RWPE2 (cell line): ENCODE measurements at regions not wholly inside any gene's neighbourhood (a gene's known extent, or its start where the extent isn't known, plus 50 kb on each side); places are given as distances from the start of the nearest gene placed in this dataset.

Experiments used
- ATAC-seq: fragments of 200-7000 bp; cut with Tn5 transposase; 3 replicates; pipeline ENCODE4 v1.9.1; 2021; ENCODE audit warnings: low read depth
- DNase-seq: peaks from one replicate; pipeline ENCODE4 v3.0.0-alpha.2; 2020; ENCODE audit warnings: low spot score
- H3K27ac ChIP-seq: fragments of 450-650 bp; 2 replicates; pipeline ENCODE4 v1.5.1; 2017; ENCODE audit warnings: mild to moderate bottlenecking; ENCODE audit not compliant: poor library complexity, severe bottlenecking
- H3K27me3 ChIP-seq: fragments of 250-450 bp; sonication (Bioruptor Pico); 2 replicates; pipeline ENCODE4 v1.5.1; 2021; ENCODE audit warnings: mild to moderate bottlenecking, moderate library complexity; ENCODE audit not compliant: insufficient read depth, poor library complexity, severe bottlenecking
- H3K36me3 ChIP-seq: fragments of 250-450 bp; sonication (Bioruptor Pico); 2 replicates; pipeline ENCODE4 v1.5.1; 2020; ENCODE audit warnings: low read depth, mild to moderate bottlenecking, moderate library complexity
- H3K4me1 ChIP-seq: fragments of 250-450 bp; sonication (Bioruptor Pico); 2 replicates; pipeline ENCODE4 v1.5.1; 2021; ENCODE audit warnings: mild to moderate bottlenecking, moderate library complexity; ENCODE audit not compliant: insufficient read depth, poor library complexity, severe bottlenecking
- H3K4me3 ChIP-seq: fragments of 250-450 bp; sonication (Bioruptor Pico); 2 replicates; pipeline ENCODE4 v1.5.1; 2021; ENCODE audit warnings: mild to moderate bottlenecking, moderate library complexity; ENCODE audit not compliant: severe bottlenecking
- H3K9me3 ChIP-seq: fragments of 250-450 bp; sonication (Bioruptor Pico); 2 replicates; pipeline ENCODE4 v1.5.1; 2021; ENCODE audit warnings: mild to moderate bottlenecking, moderate library complexity; ENCODE audit not compliant: severe bottlenecking
- CTCF ChIP-seq: fragments of 450-650 bp; IDR thresholded peaks from one replicate; pipeline ENCODE4 v1.5.1; 2017; ENCODE audit warnings: mild to moderate bottlenecking, moderate library complexity; ENCODE audit not compliant: poor library complexity, severe bottlenecking

- Histone ChIP-seq H3K36me3 (no peaks in the 10 kb centered on the region), H3K4me1 (no peaks in the 10 kb centered on the region), H3K4me3 (no peak overlapping the region), H3K27ac (no peak overlapping the region), H3K27me3 (no peaks in the 10 kb centered on the region), H3K9me3 (peaks cover 2% of the 10 kb centered on the region)
- ATAC-seq (no peak), DNase-seq (no peak)
- no peak for TF ChIP-seq CTCF
These were observed 136.6 kb upstream of the USP29 start for GRCh38 chr19:56983171-56983570.

- H3K27me3 ChIP-seq = no peaks in the 10 kb centered on the region
- DNase-seq (no peak), ATAC-seq (no peak)
- H3K4me1 ChIP-seq = no peaks in the 10 kb centered on the region
- H3K9me3 ChIP-seq = peaks cover 2% of the 10 kb centered on the region
- no peak for TF ChIP-seq CTCF
- H3K4me3 ChIP-seq = no peak overlapping the region
- no peak overlapping the region for H3K27ac ChIP-seq
- no peaks in the 10 kb centered on the region for H3K36me3 ChIP-seq
These were observed 136.0 kb upstream of the USP29 start for GRCh38 chr19:56983804-56984203.

- DNase-seq (no peak), ATAC-seq (no peak)
- H3K4me1 ChIP-seq = no peaks in the 10 kb centered on the region
- H3K9me3 ChIP-seq = peaks cover 2% of the 10 kb centered on the region
- H3K27me3 ChIP-seq = no peaks in the 10 kb centered on the region
- H3K36me3 ChIP-seq = no peaks in the 10 kb centered on the region
- TF ChIP-seq CTCF = no peak
- no peak overlapping the region for H3K4me3 ChIP-seq
- H3K27ac ChIP-seq = no peak overlapping the region
These were observed 133.4 kb upstream of the USP29 start for GRCh38 chr19:56986386-56986785.

- Histone ChIP-seq H3K4me3 (no peak overlapping the region), H3K27ac (no peak overlapping the region), H3K27me3 (no peaks in the 10 kb centered on the region), H3K9me3 (peaks cover 2% of the 10 kb centered on the region), H3K4me1 (no peaks in the 10 kb centered on the region), H3K36me3 (no peaks in the 10 kb centered on the region)
- ATAC-seq = no peak
- DNase-seq = no peak
- no peak for TF ChIP-seq CTCF
These were observed 132.6 kb upstream of the USP29 start for GRCh38 chr19:56987184-56987583.

GRCh38 chr19:56988299-56988698, 131.5 kb upstream of the USP29 start:
- Histone ChIP-seq H3K27me3 (no peaks in the 10 kb centered on the region), H3K4me1 (no peaks in the 10 kb centered on the region), H3K9me3 (peaks cover 2% of the 10 kb centered on the region), H3K4me3 (no peak overlapping the region), H3K36me3 (no peaks in the 10 kb centered on the region), H3K27ac (no peak overlapping the region)
- TF ChIP-seq CTCF = no peak
- DNase-seq (no peak), ATAC-seq (no peak)
